WERI-Rb-1 (cell line): ENCODE measurements at regions not wholly inside any gene's neighbourhood (a gene's known extent, or its start where the extent isn't known, plus 50 kb on each side); places are given as distances from the start of the nearest gene placed in this dataset.

Experiments used
- DNase-seq: peaks from one replicate; pipeline ENCODE4 v3.0.0-alpha.2; 2020
- H3K27ac ChIP-seq: fragments of 250-450 bp; sonication (Bioruptor Pico); 2 replicates; pipeline ENCODE4 v1.5.1; 2020; ENCODE audit warnings: mild to moderate bottlenecking, moderate library complexity
- H3K27me3 ChIP-seq: fragments of 250-450 bp; sonication (Bioruptor Pico); 2 replicates; pipeline ENCODE4 v1.5.1; 2021; ENCODE audit warnings: mild to moderate bottlenecking, low read depth, moderate library complexity; ENCODE audit not compliant: insufficient read depth, severe bottlenecking
- H3K36me3 ChIP-seq: fragments of 250-450 bp; sonication (Bioruptor Pico); 2 replicates; pipeline ENCODE4 v1.5.1; 2020; ENCODE audit warnings: mild to moderate bottlenecking, moderate library complexity
- H3K4me3 ChIP-seq: 2 replicates; pipeline ENCODE4 v1.5.1; 2011; ENCODE audit warnings: low read depth, mild to moderate bottlenecking, control low read depth, low read length
- H3K9me3 ChIP-seq: fragments of 250-450 bp; sonication (Bioruptor Pico); 2 replicates; pipeline ENCODE4 v1.5.1; 2021; ENCODE audit warnings: mild to moderate bottlenecking, moderate library complexity; ENCODE audit not compliant: severe bottlenecking
- CTCF ChIP-seq: IDR thresholded peaks from 2 replicates; pipeline ENCODE4 v1.5.1; 2011; ENCODE audit warnings: low read depth, mild to moderate bottlenecking, control low read depth, inconsistent platforms, low read length

GRCh38 chr17:70394473-70395232 lies 225.3 kb downstream of the KCNJ2 start:
- H3K27me3 ChIP-seq, result no peaks in the 10 kb centered on the region
- no peak overlapping the region for H3K27ac ChIP-seq
- no peaks in the 10 kb centered on the region for H3K36me3 ChIP-seq
- no peaks in the 10 kb centered on the region for H3K9me3 ChIP-seq
- TF ChIP-seq CTCF, result no peak
- H3K4me3 ChIP-seq, result no peak overlapping the region
- no peak for DNase-seq

GRCh38 chr17:70405492-70406220 lies 236.3 kb downstream of the KCNJ2 start:
- no peak overlapping the region for H3K4me3 ChIP-seq
- no peaks in the 10 kb centered on the region for H3K27me3 ChIP-seq
- DNase-seq, result no peak
- no peaks in the 10 kb centered on the region for H3K36me3 ChIP-seq
- no peak for TF ChIP-seq CTCF
- H3K27ac ChIP-seq, result no peak overlapping the region
- no peaks in the 10 kb centered on the region for H3K9me3 ChIP-seq

GRCh38 chr17:70407506-70407905 lies 238.2 kb downstream of the KCNJ2 start:
- Histone ChIP-seq H3K27ac (no peak overlapping the region), H3K27me3 (no peaks in the 10 kb centered on the region), H3K9me3 (no peaks in the 10 kb centered on the region), H3K36me3 (no peaks in the 10 kb centered on the region), H3K4me3 (no peak overlapping the region)
- no peak for DNase-seq
- TF ChIP-seq CTCF, result no peak

- Histone ChIP-seq H3K36me3 (no peaks in the 10 kb centered on the region), H3K27me3 (no peaks in the 10 kb centered on the region), H3K27ac (no peak overlapping the region), H3K4me3 (no peak overlapping the region), H3K9me3 (peaks cover 3% of the 10 kb centered on the region)
- TF ChIP-seq CTCF, result no peak
- DNase-seq, result no peak
These were observed 239.4 kb downstream of the KCNJ2 start for GRCh38 chr17:70408768-70409167.

- H3K27ac ChIP-seq, result peak overlapping the region; percentile 78
- H3K4me3 ChIP-seq, result peak overlapping the region; percentile 16; the same call in 1 of the 2 replicates
- TF ChIP-seq CTCF, result no peak
- H3K27me3 ChIP-seq, result no peaks in the 10 kb centered on the region
- DNase-seq, result no peak
- peaks cover 3% of the 10 kb centered on the region for H3K9me3 ChIP-seq
- no peaks in the 10 kb centered on the region for H3K36me3 ChIP-seq
These were observed 245.0 kb downstream of the KCNJ2 start for GRCh38 chr17:70414300-70414699.
